HG03457 (cell line): ENCODE measurements at regions not wholly inside any gene's neighbourhood (a gene's known extent, or its start where the extent isn't known, plus 50 kb on each side); places are given as distances from the start of the nearest gene placed in this dataset.
A peak's percentile ranks its signal among the peaks of the same experiment; 100 is the strongest.
"Not testable (repeated sequence)": the region's sequence is repeated elsewhere in the genome, so short reads cannot be mapped to it uniquely, and the experiment has no call there.

ENCODE experiments used
- ATAC-seq: cut with Tn5 transposase; IDR thresholded peaks from one replicate; pipeline ENCODE4 v1.9.1; 2021; ENCODE audit warnings: moderate number of reproducible peaks; ENCODE audit not compliant: unreplicated experiment

- ATAC-seq = no peak
Measured at GRCh38 chr15:31217067-31217466, 109.6 kb upstream of the KLF13 start.

- no peak for ATAC-seq
Measured at GRCh38 chr15:31217566-31218270, 108.9 kb upstream of the KLF13 start.

GRCh38 chr15:31219221-31219620 is 107.4 kb upstream of the KLF13 start:
- no peak for ATAC-seq

GRCh38 chr15:31221936-31222515 is 104.6 kb upstream of the KLF13 start:
- no peak for ATAC-seq

- no peak for ATAC-seq
Measured at GRCh38 chr15:31222773-31223341, 103.8 kb upstream of the KLF13 start.

- no peak for ATAC-seq
Measured at GRCh38 chr15:31223478-31224350, 102.9 kb upstream of the KLF13 start.

- ATAC-seq = not testable (repeated sequence)
Measured at GRCh38 chr15:31224661-31225060, 102.0 kb upstream of the KLF13 start.

GRCh38 chr15:31225356-31225955 is 101.2 kb upstream of the KLF13 start:
- no peak for ATAC-seq

GRCh38 chr15:31226021-31226420 is 100.6 kb upstream of the KLF13 start:
- ATAC-seq = no peak

- ATAC-seq = no peak
Measured at GRCh38 chr15:31227235-31227634, 99.4 kb upstream of the KLF13 start.

GRCh38 chr15:31228011-31228484 is 98.6 kb upstream of the KLF13 start:
- ATAC-seq = no peak

GRCh38 chr15:31228980-31229826 is 97.4 kb upstream of the KLF13 start:
- peak; percentile 53 for ATAC-seq

GRCh38 chr15:31230630-31231485 is 95.8 kb upstream of the KLF13 start:
- peak; percentile 84 for ATAC-seq

- ATAC-seq = no peak
Measured at GRCh38 chr15:31234815-31235214, 91.8 kb upstream of the KLF13 start.

- ATAC-seq = peak; percentile 34
Measured at GRCh38 chr15:31235311-31236183, 91.1 kb upstream of the KLF13 start.

GRCh38 chr15:31236184-31237042 is 90.2 kb upstream of the KLF13 start:
- ATAC-seq = peak; percentile 40

GRCh38 chr15:31237043-31237324 is 89.7 kb upstream of the KLF13 start:
- ATAC-seq = no peak
